Thoracic aorta (tissue), 2 donors: ENCODE measurements at regions not wholly inside any gene's neighbourhood (a gene's known extent, or its start where the extent isn't known, plus 50 kb on each side); places are given as distances from the start of the nearest gene placed in this dataset.

Experiments used
- ATAC-seq: fragments of 150-250 bp; one replicate; pipeline ENCODE4 v1.8.0; 2017; ENCODE audit warnings: low read depth; ENCODE audit not compliant: insufficient number of reproducible peaks, low FRiP score
- DNase-seq: peaks from one replicate; pipeline ENCODE4 v3.0.0-alpha.2; 2020; ENCODE audit warnings: low spot score
- H3K27ac ChIP-seq, 2 donors: fragments of 200-600 bp; sonication (generic); 1 replicate in 1 of 2; 2 replicates in 1 of 2; pipeline ENCODE4 v1.5.1; 2016; ENCODE audit warnings: mild to moderate bottlenecking in 2 of 2, moderate library complexity in 2 of 2
- H3K27me3 ChIP-seq: fragments of 200-600 bp; sonication (generic); replicated peaks from 2 replicates; pipeline ENCODE4 v1.6.0; 2016; ENCODE audit warnings: mild to moderate bottlenecking; ENCODE audit not compliant: insufficient read depth
- H3K36me3 ChIP-seq: fragments of 200-600 bp; sonication (generic); one replicate; pipeline ENCODE4 v1.5.1; 2016
- H3K4me1 ChIP-seq, 2 donors: fragments of 200-600 bp; sonication (generic); 1 replicate in 1 of 2; 2 replicates in 1 of 2; pipeline versions ENCODE4 v1.5.1 to v1.6.0; 2016; ENCODE audit warnings: low read depth in 2 of 2, mild to moderate bottlenecking in 1 of 2; ENCODE audit not compliant: control insufficient read depth in 1 of 2
- H3K4me3 ChIP-seq: fragments of 200-600 bp; sonication (generic); 2 replicates; pipeline ENCODE4 v1.5.1; 2016; ENCODE audit warnings: mild to moderate bottlenecking
- H3K9me3 ChIP-seq: fragments of 200-600 bp; sonication (generic); 2 replicates; pipeline ENCODE4 v1.5.1; 2016
- CTCF ChIP-seq: fragments of 200-600 bp; sonication (generic); IDR thresholded peaks from one replicate; pipeline ENCODE4 v1.5.1; 2019; ENCODE audit warnings: antibody characterized with exemption

GRCh38 chr2:128448331-128449225 lies 129.9 kb upstream of the HS6ST1 start:
- no peak overlapping the region for H3K27ac ChIP-seq
- no peak for DNase-seq
- H3K4me1 ChIP-seq, result peaks cover 0 to 6% of the 10 kb centered on the region in 2 donors
- TF ChIP-seq CTCF, result no peak
- no peak for ATAC-seq
- no peaks in the 10 kb centered on the region for H3K27me3 ChIP-seq
- H3K36me3 ChIP-seq, result no peaks in the 10 kb centered on the region
- no peak overlapping the region for H3K4me3 ChIP-seq
- H3K9me3 ChIP-seq, result no peaks in the 10 kb centered on the region

DNA sequence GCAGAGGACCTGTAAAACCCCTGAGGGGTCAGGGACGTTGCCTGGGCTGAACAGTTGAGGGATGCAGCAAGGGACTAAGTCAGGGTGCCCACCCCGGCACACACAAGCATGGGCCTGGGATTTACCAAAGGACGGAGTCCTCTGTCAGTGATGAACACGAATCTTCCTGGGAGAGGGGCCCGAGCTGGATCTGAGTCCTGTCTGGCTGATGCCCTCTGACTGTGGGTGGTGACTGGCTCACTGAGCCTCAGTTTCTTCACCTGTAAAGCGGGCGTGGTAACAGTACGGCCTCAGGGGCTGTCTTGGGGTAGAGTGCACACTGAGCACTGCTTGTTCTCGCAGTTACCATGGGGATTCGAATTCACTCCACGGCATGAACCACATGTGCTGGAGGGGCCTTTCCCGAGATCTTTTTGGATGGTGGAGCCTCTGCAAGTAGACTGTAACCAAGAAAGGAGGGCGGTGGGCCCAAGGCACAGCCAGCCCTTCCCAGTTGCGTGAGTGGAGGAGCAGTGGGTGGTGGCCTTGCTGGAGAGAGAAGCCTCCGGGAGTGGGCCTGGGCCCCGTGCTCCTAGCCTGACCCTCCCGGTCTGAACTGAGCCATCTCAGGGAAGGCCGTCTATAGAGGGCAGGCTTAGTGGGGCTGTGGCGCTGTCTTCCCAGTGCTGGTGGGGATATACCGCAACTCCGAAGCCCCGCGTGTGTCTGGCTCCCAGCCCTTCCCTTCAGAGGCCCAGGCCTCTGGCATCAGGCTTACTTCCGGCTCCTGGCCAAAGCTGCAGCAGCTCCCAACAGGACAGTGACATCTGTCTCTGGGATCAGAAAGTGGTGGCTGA lies 130.8 kb upstream of the HS6ST1 start:
- ATAC-seq (no peak), DNase-seq (no peak)
- TF ChIP-seq CTCF, result no peak
- H3K36me3 ChIP-seq, result no peaks in the 10 kb centered on the region
- no peaks in the 10 kb centered on the region for H3K9me3 ChIP-seq
- H3K4me1 ChIP-seq, result peaks cover 0 to 6% of the 10 kb centered on the region in 2 donors
- H3K27ac ChIP-seq, result no peak overlapping the region
- no peaks in the 10 kb centered on the region for H3K27me3 ChIP-seq
- H3K4me3 ChIP-seq, result no peak overlapping the region

DNA sequence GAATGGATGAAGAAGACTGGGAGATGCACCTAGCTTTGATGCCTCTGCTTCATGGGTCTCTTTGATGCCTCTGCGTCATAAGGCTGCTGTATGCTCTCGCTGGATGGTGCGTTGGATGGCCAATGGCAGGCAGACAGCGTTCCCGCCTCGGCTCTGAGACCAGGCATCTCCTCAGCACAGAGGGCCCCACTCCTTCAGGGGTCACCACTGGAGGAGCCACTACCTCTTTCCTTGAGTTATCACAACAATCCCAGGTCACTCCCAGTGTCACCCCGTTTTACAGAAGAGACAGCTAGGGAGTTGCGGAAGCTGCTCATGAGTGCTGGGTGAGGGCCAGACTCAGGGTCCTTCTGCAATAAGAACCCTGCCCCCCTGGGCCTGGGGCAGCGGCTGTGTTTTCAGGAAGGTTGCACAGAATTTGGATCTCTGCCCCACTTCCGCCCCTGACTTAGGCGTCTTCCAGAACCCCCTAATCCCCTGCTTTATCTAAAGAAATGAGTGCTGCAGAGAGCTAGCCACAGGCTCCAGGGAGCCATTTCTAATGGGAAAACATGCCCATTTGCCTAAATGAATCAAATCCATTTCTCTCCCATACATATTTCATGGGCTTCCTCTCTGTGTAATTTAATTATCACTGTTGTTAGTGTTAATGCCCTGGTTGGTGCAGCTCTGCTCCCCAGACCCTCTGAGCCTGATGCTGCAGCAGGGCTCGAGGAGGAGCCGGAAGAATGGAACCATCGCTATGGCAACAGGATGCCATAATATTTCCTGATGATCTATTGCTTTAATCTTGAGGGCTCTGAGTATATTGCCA lies 131.8 kb upstream of the HS6ST1 start:
- no peak overlapping the region for H3K4me3 ChIP-seq
- no peak for TF ChIP-seq CTCF
- DNase-seq (no peak), ATAC-seq (no peak)
- H3K9me3 ChIP-seq, result no peaks in the 10 kb centered on the region
- no peaks in the 10 kb centered on the region for H3K36me3 ChIP-seq
- H3K4me1 ChIP-seq, result peaks cover 0 to 2% of the 10 kb centered on the region in 2 donors
- H3K27me3 ChIP-seq, result no peaks in the 10 kb centered on the region
- no peak overlapping the region for H3K27ac ChIP-seq

GRCh38 chr2:128451084-128452023 lies 132.7 kb upstream of the HS6ST1 start:
- no peaks in the 10 kb centered on the region for H3K4me1 ChIP-seq
- no peak overlapping the region for H3K4me3 ChIP-seq
- H3K27ac ChIP-seq, result no peak overlapping the region
- H3K27me3 ChIP-seq, result no peaks in the 10 kb centered on the region
- ATAC-seq (no peak), DNase-seq (no peak)
- no peaks in the 10 kb centered on the region for H3K36me3 ChIP-seq
- TF ChIP-seq CTCF, result no peak
- H3K9me3 ChIP-seq, result no peaks in the 10 kb centered on the region
